ENCODE measurements at regions not wholly inside any gene's neighbourhood (a gene's known extent, or its start where the extent isn't known, plus 50 kb on each side); places are given as distances from the start of the nearest gene placed in this dataset.

DNA sequence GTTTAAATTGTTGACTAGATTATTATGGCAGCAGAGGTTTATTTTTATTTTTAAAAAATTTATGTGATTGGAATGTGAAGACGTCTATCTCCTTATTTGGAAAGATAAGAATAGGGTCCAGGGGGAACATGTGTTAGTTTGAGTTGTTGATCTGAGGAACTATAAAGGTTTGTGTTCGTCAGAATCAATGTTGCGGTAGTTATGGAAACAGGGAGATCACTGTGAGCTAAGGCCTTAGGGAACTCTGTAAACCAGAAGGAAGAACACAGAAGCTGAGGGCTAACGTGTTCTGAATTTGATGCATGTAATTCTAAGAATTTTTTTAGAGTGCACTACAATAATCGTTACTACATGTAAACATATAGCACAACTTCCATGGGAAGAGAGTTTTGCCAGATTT lies 168.5 kb upstream of the ZSWIM2 start:
- FAIRE-seq (no peak), DNase-seq (ENCODE audit: low read depth, low spot score) (no peak)
- Histone ChIP-seq H3K27ac (ENCODE audit: control insufficient read depth, insufficient read depth, low read length) (no peak overlapping the region), H4K20me1 (ENCODE audit: control insufficient read depth, extremely low read depth, insufficient read depth, low read length) (no peaks in the 10 kb centered on the region), H3K9me1 (ENCODE audit: control insufficient read depth, extremely low read depth, insufficient read depth, low read length) (no peaks in the 10 kb centered on the region), H3K27me3 (ENCODE audit: control insufficient read depth, extremely low read depth, insufficient read depth, low read length) (no peaks in the 10 kb centered on the region), H3K9me3 (ENCODE audit: control insufficient read depth, low read depth, low read length) (no peaks in the 10 kb centered on the region), H3K4me1 (ENCODE audit: control insufficient read depth, extremely low read depth, insufficient read depth, low read length) (no peaks in the 10 kb centered on the region), H3K36me3 (ENCODE audit: control insufficient read depth in 2 of 2, extremely low read depth in 1 of 2, insufficient read depth in 2 of 2, low read length in 2 of 2) (no peaks in the 10 kb centered on the region), H2AFZ (ENCODE audit: control insufficient read depth, low read length) (no peak overlapping the region), H3K4me3 (ENCODE audit: control insufficient read depth in 2 of 3, extremely low read depth in 1 of 3, insufficient read depth in 2 of 3, low read depth in 1 of 3, low read length in 3 of 3) (no peak overlapping the region), H3K9ac (ENCODE audit: control insufficient read depth, extremely low read depth, insufficient read depth, low read length) (no peak overlapping the region), H3K4me2 (ENCODE audit: control insufficient read depth, extremely low read depth, insufficient read depth, low read depth, low read length) (no peak overlapping the region), H3K79me2 (ENCODE audit: control insufficient read depth, insufficient read depth, low read length) (no peaks in the 10 kb centered on the region)
- dilution Hi-C loops (cut with MboI; ENCODE audit: extremely low pct_ligation_motif_present, low sequenced_read_pairs): no loop called here
- no peak for TF ChIP-seq EZH2 (IDR thresholded peaks at IDR 0.05; ENCODE audit: low read length)
- TF ChIP-seq, protein P1, sequence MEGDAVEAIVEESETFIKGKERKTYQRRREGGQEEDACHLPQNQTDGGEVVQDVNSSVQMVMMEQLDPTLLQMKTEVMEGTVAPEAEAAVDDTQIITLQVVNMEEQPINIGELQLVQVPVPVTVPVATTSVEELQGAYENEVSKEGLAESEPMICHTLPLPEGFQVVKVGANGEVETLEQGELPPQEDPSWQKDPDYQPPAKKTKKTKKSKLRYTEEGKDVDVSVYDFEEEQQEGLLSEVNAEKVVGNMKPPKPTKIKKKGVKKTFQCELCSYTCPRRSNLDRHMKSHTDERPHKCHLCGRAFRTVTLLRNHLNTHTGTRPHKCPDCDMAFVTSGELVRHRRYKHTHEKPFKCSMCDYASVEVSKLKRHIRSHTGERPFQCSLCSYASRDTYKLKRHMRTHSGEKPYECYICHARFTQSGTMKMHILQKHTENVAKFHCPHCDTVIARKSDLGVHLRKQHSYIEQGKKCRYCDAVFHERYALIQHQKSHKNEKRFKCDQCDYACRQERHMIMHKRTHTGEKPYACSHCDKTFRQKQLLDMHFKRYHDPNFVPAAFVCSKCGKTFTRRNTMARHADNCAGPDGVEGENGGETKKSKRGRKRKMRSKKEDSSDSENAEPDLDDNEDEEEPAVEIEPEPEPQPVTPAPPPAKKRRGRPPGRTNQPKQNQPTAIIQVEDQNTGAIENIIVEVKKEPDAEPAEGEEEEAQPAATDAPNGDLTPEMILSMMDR (optimal IDR thresholded peaks at IDR 0.05 in 1 of 3, IDR thresholded peaks at IDR 0.05 in 1 of 3, conservative IDR thresholded peaks at IDR 0.05 in 1 of 3; ENCODE audit: extremely low read depth in 1 of 3, insufficient read depth in 2 of 3, low read length in 3 of 3): no peak

DNA sequence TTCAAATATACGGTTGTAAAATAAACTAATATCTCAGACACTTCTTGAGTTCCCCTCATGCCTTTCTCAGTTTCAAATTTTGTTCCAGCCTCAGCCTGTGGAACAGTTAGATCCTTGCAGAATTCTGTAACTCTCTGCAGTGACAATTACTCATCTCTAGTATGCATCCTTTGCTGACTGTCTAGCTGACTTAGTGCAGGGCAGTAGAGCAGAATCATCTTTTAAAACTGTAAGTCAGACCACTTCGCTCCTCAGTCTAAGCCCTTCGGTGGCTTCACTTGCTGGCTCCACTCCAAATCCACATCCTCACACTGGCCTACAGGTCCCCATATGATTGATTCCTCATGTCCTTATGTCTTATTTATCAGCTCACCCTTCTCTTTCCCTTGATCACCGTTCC lies 164.1 kb upstream of the ZSWIM2 start:
- no peaks in the 10 kb centered on the region for H3K4me1 ChIP-seq (ENCODE audit: control insufficient read depth, extremely low read depth, insufficient read depth, low read length)
- H2AFZ ChIP-seq (ENCODE audit: control insufficient read depth, low read length): no peak overlapping the region
- TF ChIP-seq, protein P1 (optimal IDR thresholded peaks at IDR 0.05 in 1 of 3, IDR thresholded peaks at IDR 0.05 in 1 of 3, conservative IDR thresholded peaks at IDR 0.05 in 1 of 3; ENCODE audit: extremely low read depth in 1 of 3, insufficient read depth in 2 of 3, low read length in 3 of 3): no peak
- no peak for TF ChIP-seq EZH2 (IDR thresholded peaks at IDR 0.05; ENCODE audit: low read length)
- FAIRE-seq (no peak), DNase-seq (ENCODE audit: low read depth, low spot score) (no peak)
- no peaks in the 10 kb centered on the region for H3K36me3 ChIP-seq (ENCODE audit: control insufficient read depth in 2 of 2, extremely low read depth in 1 of 2, insufficient read depth in 2 of 2, low read length in 2 of 2)
- dilution Hi-C loops (cut with MboI; ENCODE audit: extremely low pct_ligation_motif_present, low sequenced_read_pairs): no loop called here
- H3K9me1 ChIP-seq (ENCODE audit: control insufficient read depth, extremely low read depth, insufficient read depth, low read length): no peaks in the 10 kb centered on the region
- no peak overlapping the region for H3K4me2 ChIP-seq (ENCODE audit: control insufficient read depth, extremely low read depth, insufficient read depth, low read depth, low read length)
- no peaks in the 10 kb centered on the region for H3K79me2 ChIP-seq (ENCODE audit: control insufficient read depth, insufficient read depth, low read length)
- no peaks in the 10 kb centered on the region for H3K9me3 ChIP-seq (ENCODE audit: control insufficient read depth, low read depth, low read length)
- H3K4me3 ChIP-seq (ENCODE audit: control insufficient read depth in 2 of 3, extremely low read depth in 1 of 3, insufficient read depth in 2 of 3, low read depth in 1 of 3, low read length in 3 of 3): no peak overlapping the region
- no peak overlapping the region for H3K9ac ChIP-seq (ENCODE audit: control insufficient read depth, extremely low read depth, insufficient read depth, low read length)
- no peak overlapping the region for H3K27ac ChIP-seq (ENCODE audit: control insufficient read depth, insufficient read depth, low read length)
- no peaks in the 10 kb centered on the region for H3K27me3 ChIP-seq (ENCODE audit: control insufficient read depth, extremely low read depth, insufficient read depth, low read length)
- no peaks in the 10 kb centered on the region for H4K20me1 ChIP-seq (ENCODE audit: control insufficient read depth, extremely low read depth, insufficient read depth, low read length)

Data from keratinocyte (primary cell).